Muscle of leg (tissue), 3 donors: ENCODE measurements at regions not wholly inside any gene's neighbourhood (a gene's known extent, or its start where the extent isn't known, plus 50 kb on each side); places are given as distances from the start of the nearest gene placed in this dataset.
A peak's percentile ranks its signal among the peaks of the same experiment; 100 is the strongest.

ENCODE experiments used
- DNase-seq: peaks from one replicate; pipeline ENCODE4 v3.0.0; 2013
- H3K27ac ChIP-seq: one replicate; pipeline ENCODE4 v1.5.1; 2013; ENCODE audit warnings: mild to moderate bottlenecking, low read length, control low read depth
- H3K27me3 ChIP-seq: one replicate; pipeline ENCODE4 v1.6.1; 2013; ENCODE audit warnings: low read length; ENCODE audit not compliant: control insufficient read depth, insufficient read depth
- H3K36me3 ChIP-seq: one replicate; pipeline ENCODE4 v1.6.1; 2013; ENCODE audit warnings: low read length; ENCODE audit not compliant: control insufficient read depth, insufficient read depth
- H3K4me1 ChIP-seq: one replicate; pipeline ENCODE4 v1.6.1; 2013; ENCODE audit warnings: low read length; ENCODE audit not compliant: control insufficient read depth, insufficient read depth
- H3K4me3 ChIP-seq: one replicate; pipeline ENCODE4 v1.5.1; 2013; ENCODE audit warnings: low read length, control low read depth
- H3K9me3 ChIP-seq: replicated peaks from 2 replicates; pipeline ENCODE4 v1.6.1; 2013; ENCODE audit warnings: low read depth, low read length; ENCODE audit not compliant: control insufficient read depth
- WGBS: methylation state at CpG from one replicate; pipeline ENCODE4 v1.1.5; 2013; ENCODE audit warnings: missing lambda C conversion rate; ENCODE audit not compliant: insufficient coverage; 5-methylcytosine and 5-hydroxymethylcytosine counted together

DNA sequence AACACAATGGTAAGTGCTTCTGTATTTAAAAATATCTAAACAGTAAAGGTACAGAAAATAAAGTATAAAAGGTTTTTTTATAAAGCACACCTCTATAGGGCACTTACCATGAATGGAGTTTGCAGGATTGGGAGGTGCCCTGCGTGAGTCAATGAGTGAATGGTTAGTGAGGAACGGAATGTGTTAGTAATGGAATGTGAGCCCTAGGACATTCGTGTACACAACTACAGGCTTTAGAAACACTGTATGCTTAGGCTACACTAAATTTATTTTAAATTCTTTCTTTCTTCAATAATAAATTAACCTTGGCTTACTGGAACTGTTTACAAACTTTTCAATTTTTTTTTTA lies 337.9 kb upstream of the SLC39A10 start:
- DNase-seq, result no peak
- no peak overlapping the region for H3K4me3 ChIP-seq
- H3K4me1 ChIP-seq, result no peaks in the 10 kb centered on the region
- H3K36me3 ChIP-seq, result no peaks in the 10 kb centered on the region
- no peaks in the 10 kb centered on the region for H3K27me3 ChIP-seq
- no CpG with 5 or more reads among the region's 3 CpGs for WGBS
- peaks cover 1% of the 10 kb centered on the region for H3K9me3 ChIP-seq
- H3K27ac ChIP-seq, result no peak overlapping the region

DNA sequence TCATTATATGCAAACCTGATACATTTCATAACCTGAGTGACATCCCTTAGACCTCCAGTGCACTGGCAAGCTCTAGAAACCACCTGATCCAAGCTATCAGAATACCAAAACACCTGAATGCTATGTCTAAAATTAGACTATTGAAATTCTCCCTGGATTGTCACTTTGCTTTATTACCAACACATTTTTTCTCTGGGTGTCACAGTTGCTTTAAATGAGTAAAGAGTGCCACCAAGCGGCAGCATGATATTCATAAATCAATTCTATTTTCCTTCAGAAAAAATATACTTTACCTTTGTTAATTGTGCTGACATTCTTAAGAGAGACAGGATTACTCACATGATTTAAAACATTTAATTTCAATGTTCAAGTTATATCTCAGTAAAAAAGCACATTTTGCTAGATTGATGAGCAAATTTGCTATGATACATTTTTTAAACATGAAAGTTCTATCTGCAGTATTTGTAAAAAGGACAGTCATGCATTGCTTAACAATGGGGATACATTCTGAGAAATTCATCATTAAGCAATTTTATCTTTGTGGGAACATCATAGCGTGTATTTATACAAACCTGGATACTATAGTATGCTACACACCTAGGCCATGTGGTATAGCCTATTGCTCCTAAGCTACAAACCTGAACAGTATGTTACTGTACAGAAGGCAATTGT lies 338.4 kb upstream of the SLC39A10 start:
- DNase-seq, result peak; percentile 71
- Histone ChIP-seq H3K4me1 (no peaks in the 10 kb centered on the region), H3K27ac (no peak overlapping the region), H3K36me3 (no peaks in the 10 kb centered on the region), H3K27me3 (no peaks in the 10 kb centered on the region), H3K4me3 (no peak overlapping the region), H3K9me3 (no peaks in the 10 kb centered on the region)
- no CpG with 5 or more reads among the region's 2 CpGs for WGBS

DNA sequence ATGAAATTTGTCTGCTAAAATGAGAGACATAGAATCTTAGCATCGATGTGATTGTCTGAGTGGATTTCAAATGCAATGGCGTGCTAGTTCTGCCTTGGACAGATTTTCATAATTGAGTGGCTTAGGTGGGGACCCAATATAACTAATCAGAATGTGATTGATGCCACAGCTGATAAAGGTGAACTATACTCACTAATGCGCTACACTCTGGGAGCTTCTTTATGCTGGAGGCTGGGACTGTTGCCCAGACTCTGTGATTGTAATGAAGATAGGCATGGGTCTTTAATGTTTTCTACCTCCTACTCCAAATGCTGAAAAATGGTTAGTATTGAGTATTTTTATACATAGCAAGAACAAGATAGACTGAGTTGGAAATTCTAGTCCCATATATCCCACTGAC lies 339.5 kb upstream of the SLC39A10 start:
- no peak overlapping the region for H3K4me3 ChIP-seq
- WGBS, result 79% methylated on average over 2 of the region's 3 CpGs
- no peak for DNase-seq
- H3K4me1 ChIP-seq, result no peaks in the 10 kb centered on the region
- no peaks in the 10 kb centered on the region for H3K27me3 ChIP-seq
- no peaks in the 10 kb centered on the region for H3K36me3 ChIP-seq
- H3K27ac ChIP-seq, result no peak overlapping the region
- H3K9me3 ChIP-seq, result no peaks in the 10 kb centered on the region

DNA sequence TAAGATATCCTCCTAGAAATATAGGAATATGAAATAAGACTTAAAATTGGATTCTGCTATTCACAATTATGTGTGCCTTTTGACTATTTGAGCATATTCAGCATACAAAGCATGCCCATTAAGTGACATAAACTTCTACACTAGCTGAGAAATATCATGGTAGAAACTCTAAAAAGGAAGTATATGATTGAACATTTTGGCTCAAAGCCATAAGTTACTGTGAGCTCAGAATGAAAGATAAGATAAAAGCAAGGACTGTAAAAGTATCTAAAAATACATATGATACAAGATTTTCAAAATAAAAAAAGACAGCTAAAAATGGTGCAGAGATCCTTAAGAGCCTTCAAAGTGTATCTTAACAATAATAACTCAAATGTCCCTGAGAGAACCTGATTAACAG lies 340.5 kb upstream of the SLC39A10 start:
- no peak overlapping the region for H3K27ac ChIP-seq
- DNase-seq, result no peak

DNA sequence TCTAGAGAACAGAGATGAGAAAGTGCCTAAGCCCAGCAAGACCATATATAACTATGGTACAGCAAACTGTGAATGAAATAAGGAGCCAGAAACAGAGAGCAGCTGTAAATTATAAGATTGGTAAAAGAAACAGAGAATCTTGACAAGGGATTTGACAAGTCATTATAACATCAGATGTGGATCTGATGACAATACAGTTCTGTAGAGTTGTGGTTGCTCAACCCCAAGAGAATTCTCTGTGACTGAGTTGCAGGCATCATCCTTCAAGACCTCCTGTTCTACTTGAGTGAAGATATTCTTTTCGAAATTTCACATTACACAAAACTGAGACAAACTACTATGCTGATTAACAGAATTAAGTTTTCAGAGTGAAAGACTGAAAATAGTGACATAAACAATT lies 343.1 kb upstream of the SLC39A10 start:
- no peaks in the 10 kb centered on the region for H3K27me3 ChIP-seq

More for the DNA sequence above, 340.5 kb upstream of the SLC39A10 start:
- Histone ChIP-seq H3K9me3 (no peaks in the 10 kb centered on the region), H3K27me3 (no peaks in the 10 kb centered on the region), H3K36me3 (no peaks in the 10 kb centered on the region), H3K4me1 (no peaks in the 10 kb centered on the region), H3K4me3 (no peak overlapping the region)

DNA sequence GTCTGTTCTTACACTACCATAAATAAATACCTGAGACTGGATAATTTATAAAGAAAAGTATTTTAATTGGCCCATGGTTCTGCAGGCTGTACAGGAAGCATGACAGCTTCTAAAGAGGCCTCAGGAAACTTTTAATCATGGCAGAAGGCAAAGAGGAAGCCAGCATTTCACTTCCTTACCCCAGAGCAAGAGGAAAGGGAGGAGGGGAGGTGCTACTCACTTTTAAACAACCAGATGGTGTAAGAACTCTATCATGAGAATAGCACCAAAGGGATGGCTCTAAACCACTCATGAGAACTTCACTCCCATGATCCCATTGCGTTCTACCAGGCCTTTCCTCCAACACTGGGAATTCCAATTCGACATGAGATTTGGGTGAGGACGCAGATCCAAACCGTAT lies 344.4 kb upstream of the SLC39A10 start:
- H3K36me3 ChIP-seq, result no peaks in the 10 kb centered on the region
- no CpG with 5 or more reads among the region's 4 CpGs for WGBS
- no peaks in the 10 kb centered on the region for H3K27me3 ChIP-seq
- H3K27ac ChIP-seq, result no peak overlapping the region
- no peaks in the 10 kb centered on the region for H3K9me3 ChIP-seq
- H3K4me3 ChIP-seq, result no peak overlapping the region
- no peak for DNase-seq
- H3K4me1 ChIP-seq, result no peaks in the 10 kb centered on the region

More for the DNA sequence above, 343.1 kb upstream of the SLC39A10 start:
- H3K4me1 ChIP-seq, result no peaks in the 10 kb centered on the region
- no peak for DNase-seq
- no peaks in the 10 kb centered on the region for H3K9me3 ChIP-seq
- H3K4me3 ChIP-seq, result no peak overlapping the region
- no peaks in the 10 kb centered on the region for H3K36me3 ChIP-seq
- no CpG with 5 or more reads among the region's 1 CpG for WGBS
- no peak overlapping the region for H3K27ac ChIP-seq

DNA sequence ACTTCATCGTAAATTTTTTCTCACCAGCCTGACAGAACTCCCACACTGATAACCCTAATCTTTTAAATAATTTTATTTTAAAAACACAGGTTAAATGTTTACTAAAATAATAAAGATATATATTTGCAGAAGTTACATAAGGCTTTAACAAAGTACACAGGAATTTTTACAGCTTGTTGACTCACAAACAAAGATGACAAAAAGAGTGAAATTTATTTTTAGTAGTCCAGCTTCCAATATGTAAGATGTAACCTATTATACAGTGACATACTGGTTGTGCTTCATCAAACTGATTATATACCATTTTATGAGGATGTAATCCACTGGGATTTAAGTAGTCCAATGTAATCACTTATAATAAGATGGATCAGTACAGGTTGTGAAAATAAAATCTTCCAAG lies 348.9 kb upstream of the SLC39A10 start:
- no peak overlapping the region for H3K4me3 ChIP-seq
- no peaks in the 10 kb centered on the region for H3K4me1 ChIP-seq
- DNase-seq, result no peak
- no CpG with 5 or more reads among the region's 1 CpG for WGBS
- H3K36me3 ChIP-seq, result no peaks in the 10 kb centered on the region
- no peak overlapping the region for H3K27ac ChIP-seq
- no peaks in the 10 kb centered on the region for H3K27me3 ChIP-seq
- no peaks in the 10 kb centered on the region for H3K9me3 ChIP-seq

DNA sequence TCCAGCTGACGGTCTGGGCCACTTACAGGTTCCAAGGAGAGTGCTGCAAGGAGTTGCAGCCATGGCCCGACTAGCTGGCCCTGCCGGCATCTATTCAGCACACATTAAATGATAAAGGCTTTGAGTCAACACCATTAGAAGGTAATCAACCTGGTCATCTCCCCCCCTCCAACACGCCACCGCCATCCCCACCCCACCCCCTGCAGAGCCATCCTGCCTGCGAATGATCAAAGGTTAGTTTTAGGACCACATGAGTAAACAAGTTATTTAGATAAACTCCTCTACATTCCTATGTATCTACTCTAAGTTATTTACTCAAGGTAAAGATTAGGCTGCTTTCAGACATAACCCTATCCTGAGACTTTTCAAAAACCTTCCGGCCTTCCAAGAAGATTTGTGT lies 349.3 kb upstream of the SLC39A10 start:
- Histone ChIP-seq H3K27me3 (no peaks in the 10 kb centered on the region), H3K4me3 (no peak overlapping the region), H3K36me3 (no peaks in the 10 kb centered on the region), H3K9me3 (no peaks in the 10 kb centered on the region), H3K4me1 (no peaks in the 10 kb centered on the region), H3K27ac (no peak overlapping the region)
- no peak for DNase-seq
- no CpG with 5 or more reads among the region's 7 CpGs for WGBS

DNA sequence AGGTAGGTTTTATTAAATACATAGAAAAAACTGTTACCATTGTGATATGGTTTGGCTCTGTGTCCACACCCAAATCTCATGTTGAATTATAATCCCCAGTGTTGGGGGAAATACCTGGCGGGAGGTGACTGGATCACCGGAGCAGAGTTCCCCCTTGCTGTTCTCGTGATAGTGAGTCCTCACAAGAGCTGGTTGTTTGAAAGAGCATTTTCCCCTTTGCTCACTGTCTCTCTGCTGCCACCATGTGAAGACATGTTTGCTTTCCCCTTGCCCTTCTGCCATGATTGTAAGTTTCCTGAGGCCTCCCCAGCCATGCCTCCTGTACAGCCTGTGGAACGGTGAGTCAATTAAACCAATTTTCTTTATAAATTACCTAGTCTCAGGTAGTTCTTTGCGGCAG lies 352.7 kb upstream of the SLC39A10 start:
- 89% methylated on average over 3 of the region's 5 CpGs for WGBS
- no peak overlapping the region for H3K27ac ChIP-seq
- H3K4me1 ChIP-seq, result no peaks in the 10 kb centered on the region
- H3K9me3 ChIP-seq, result no peaks in the 10 kb centered on the region
- no peak overlapping the region for H3K4me3 ChIP-seq
- H3K27me3 ChIP-seq, result no peaks in the 10 kb centered on the region
- DNase-seq, result no peak
- no peaks in the 10 kb centered on the region for H3K36me3 ChIP-seq

DNA sequence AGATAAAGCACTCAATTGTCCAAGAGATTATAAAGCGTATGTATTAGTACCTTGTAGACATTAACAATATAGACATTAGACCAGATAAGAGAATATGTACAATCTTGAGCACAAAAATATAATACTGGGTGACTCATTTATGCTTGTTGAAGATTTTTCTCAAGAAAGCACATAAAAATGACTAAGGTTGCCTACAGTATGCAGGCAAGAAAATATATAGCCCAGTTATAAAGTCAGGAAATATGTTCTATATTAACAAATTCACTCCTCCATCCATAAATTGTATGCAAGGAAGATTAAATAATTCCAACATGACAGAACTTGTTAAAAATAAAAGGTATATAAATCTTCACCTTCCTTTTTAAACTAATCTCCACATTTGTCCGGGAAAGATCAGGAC lies 356.4 kb upstream of the SLC39A10 start:
- WGBS, result no CpG with 5 or more reads among the region's 2 CpGs
- H3K9me3 ChIP-seq, result no peaks in the 10 kb centered on the region
- no peaks in the 10 kb centered on the region for H3K4me1 ChIP-seq
- H3K36me3 ChIP-seq, result no peaks in the 10 kb centered on the region
- H3K4me3 ChIP-seq, result no peak overlapping the region
- H3K27me3 ChIP-seq, result no peaks in the 10 kb centered on the region
- no peak for DNase-seq
- H3K27ac ChIP-seq, result no peak overlapping the region

DNA sequence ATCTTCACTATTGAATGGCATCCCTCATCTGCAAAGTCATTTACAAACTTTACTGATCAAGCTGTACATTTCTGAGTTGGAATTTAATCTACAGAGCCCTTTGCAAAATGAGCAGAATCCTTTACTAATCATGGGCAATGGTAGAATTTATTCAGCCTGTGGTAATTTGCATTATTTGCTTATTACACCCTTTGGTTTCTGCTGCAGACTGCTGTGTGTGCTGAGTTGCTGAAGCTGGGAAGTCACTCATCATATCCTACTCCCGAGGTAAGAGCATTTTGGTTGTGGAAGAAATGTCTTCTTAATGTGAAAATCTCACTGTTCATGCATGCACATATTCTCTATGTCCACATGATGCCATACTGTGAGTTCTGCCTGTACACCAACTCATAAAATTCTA lies 357.4 kb upstream of the SLC39A10 start:
- H3K27me3 ChIP-seq, result no peaks in the 10 kb centered on the region
- no peak overlapping the region for H3K4me3 ChIP-seq
- H3K9me3 ChIP-seq, result no peaks in the 10 kb centered on the region
- no peaks in the 10 kb centered on the region for H3K4me1 ChIP-seq
- no CpG with 5 or more reads among the region's 1 CpG for WGBS
- no peak for DNase-seq
- H3K36me3 ChIP-seq, result no peaks in the 10 kb centered on the region
- no peak overlapping the region for H3K27ac ChIP-seq
